OCI-LY1 (cell line): ENCODE measurements at regions not wholly inside any gene's neighbourhood (a gene's known extent, or its start where the extent isn't known, plus 50 kb on each side); places are given as distances from the start of the nearest gene placed in this dataset.

Source experiments
- H2AFZ ChIP-seq: fragments of 200-600 bp; sonication (generic), shearing (Covaris generic); 2 replicates; pipeline ENCODE4 v1.6.0; 2014; ENCODE audit warnings: antibody characterized with exemption, mild to moderate bottlenecking, low read length
- H3F3A ChIP-seq: fragments of 200-600 bp; sonication (generic), shearing (Covaris generic); 2 replicates; pipeline ENCODE4 v1.6.0; 2014; ENCODE audit warnings: mild to moderate bottlenecking, antibody characterized with exemption, low read length, moderate library complexity; ENCODE audit not compliant: insufficient read depth
- H3K27ac ChIP-seq: fragments of 200-600 bp; sonication (generic); 2 replicates; pipeline ENCODE4 v1.5.1; 2014; ENCODE audit warnings: low read length, mixed run types, mild to moderate bottlenecking, low read depth; ENCODE audit not compliant: poor library complexity, severe bottlenecking
- H3K27me3 ChIP-seq: fragments of 200-600 bp; sonication (generic); 2 replicates; pipeline ENCODE4 v1.6.0; 2014; ENCODE audit warnings: antibody characterized with exemption, mild to moderate bottlenecking, low read length, moderate library complexity; ENCODE audit not compliant: insufficient read depth
- H3K36me3 ChIP-seq: fragments of 200-600 bp; sonication (generic); 2 replicates; pipeline ENCODE4 v1.6.1; 2014; ENCODE audit warnings: mild to moderate bottlenecking, antibody characterized with exemption, low read length, moderate library complexity, mixed read lengths; ENCODE audit not compliant: insufficient read depth
- H3K4me1 ChIP-seq: fragments of 200-600 bp; sonication (generic); 2 replicates; pipeline ENCODE4 v1.5.1; 2014; ENCODE audit warnings: mild to moderate bottlenecking, low read length, moderate library complexity; ENCODE audit not compliant: insufficient read depth, severe bottlenecking
- H3K4me2 ChIP-seq: fragments of 200-600 bp; sonication (generic), shearing (Covaris generic); 2 replicates; pipeline ENCODE4 v1.6.1; 2014; ENCODE audit warnings: low read length
- H3K4me3 ChIP-seq: fragments of 200-600 bp; sonication (generic); 2 replicates; pipeline ENCODE4 v1.5.1; 2014; ENCODE audit warnings: low read length, low read depth, mild to moderate bottlenecking, mixed read lengths; ENCODE audit not compliant: poor library complexity, severe bottlenecking
- H3K79me2 ChIP-seq: fragments of 200-600 bp; shearing (Covaris generic); 2 replicates; pipeline ENCODE4 v1.6.1; 2016; ENCODE audit warnings: mixed run types, low read length, mixed read lengths; ENCODE audit not compliant: insufficient read depth
- H3K9ac ChIP-seq: fragments of 200-600 bp; sonication (generic), shearing (Covaris generic); 2 replicates; pipeline ENCODE4 v1.6.1; 2014; ENCODE audit warnings: mild to moderate bottlenecking, low read length, mixed read lengths
- H3K9me2 ChIP-seq: fragments of 200-600 bp; sonication (generic), shearing (Covaris generic); 2 replicates; pipeline ENCODE4 v1.6.1; 2014; ENCODE audit warnings: low read depth, mild to moderate bottlenecking, low read length, mixed read lengths
- H3K9me3 ChIP-seq: fragments of 200-600 bp; shearing (Covaris generic); 2 replicates; pipeline ENCODE4 v1.6.1; 2014; ENCODE audit warnings: low read length, mixed read lengths
- H4K20me1 ChIP-seq: fragments of 200-600 bp; sonication (generic), shearing (Covaris generic); 2 replicates; pipeline ENCODE4 v1.6.0; 2016; ENCODE audit warnings: mild to moderate bottlenecking, low read length; ENCODE audit not compliant: insufficient read depth
- CTCF ChIP-seq: fragments of 200-600 bp; sonication (generic), shearing (Covaris generic); IDR thresholded peaks from 2 replicates; pipeline ENCODE4 v1.5.1; 2017; ENCODE audit warnings: mild to moderate bottlenecking, antibody characterized with exemption, low read length, moderate library complexity, mixed read lengths
- EZH2 ChIP-seq: fragments of 200-600 bp; sonication (generic), shearing (Covaris generic); IDR thresholded peaks from 2 replicates; pipeline ENCODE4 v1.8.0; 2017; ENCODE audit warnings: borderline replicate concordance, mixed run types, mild to moderate bottlenecking, antibody characterized with exemption, low read length, moderate library complexity, mixed read lengths

- no peaks in the 10 kb centered on the region for H3K9me2 ChIP-seq
- no peaks in the 10 kb centered on the region for H3F3A ChIP-seq
- H3K4me2 ChIP-seq = no peak overlapping the region
- H3K9me3 ChIP-seq = no peaks in the 10 kb centered on the region
- H3K4me1 ChIP-seq = no peaks in the 10 kb centered on the region
- no peak overlapping the region for H2AFZ ChIP-seq
- H3K27ac ChIP-seq = no peak overlapping the region
- H3K27me3 ChIP-seq = no peaks in the 10 kb centered on the region
- TF ChIP-seq CTCF (no peak), EZH2 (no peak)
- H3K36me3 ChIP-seq = no peaks in the 10 kb centered on the region
- H3K9ac ChIP-seq = no peak overlapping the region
- no peaks in the 10 kb centered on the region for H4K20me1 ChIP-seq
- H3K79me2 ChIP-seq = no peaks in the 10 kb centered on the region
- H3K4me3 ChIP-seq = no peak overlapping the region
Measured at GRCh38 chr11:87399341-87399740, 361.6 kb downstream of the TMEM135 start.

- TF ChIP-seq EZH2 (no peak), CTCF (no peak)
- no peak overlapping the region for H3K4me2 ChIP-seq
Measured at GRCh38 chr11:87398931-87399330, 361.2 kb downstream of the TMEM135 start.

GRCh38 chr11:87397011-87397865 is 359.5 kb downstream of the TMEM135 start:
- H3K36me3 ChIP-seq = no peaks in the 10 kb centered on the region
- no peaks in the 10 kb centered on the region for H3K4me1 ChIP-seq
- H3K4me2 ChIP-seq = no peak overlapping the region
- H2AFZ ChIP-seq = no peak overlapping the region
- no peaks in the 10 kb centered on the region for H3F3A ChIP-seq
- no peaks in the 10 kb centered on the region for H3K9me2 ChIP-seq
- H3K27ac ChIP-seq = no peak overlapping the region
- no peaks in the 10 kb centered on the region for H3K27me3 ChIP-seq
- TF ChIP-seq EZH2 = no peak
- H4K20me1 ChIP-seq = no peaks in the 10 kb centered on the region
- H3K9me3 ChIP-seq = no peaks in the 10 kb centered on the region
- no peak overlapping the region for H3K9ac ChIP-seq
- H3K4me3 ChIP-seq = no peak overlapping the region
- no peaks in the 10 kb centered on the region for H3K79me2 ChIP-seq

More at GRCh38 chr11:87398931-87399330, 361.2 kb downstream of the TMEM135 start:
- H3K9me2 ChIP-seq = no peaks in the 10 kb centered on the region
- no peaks in the 10 kb centered on the region for H4K20me1 ChIP-seq
- H3K4me3 ChIP-seq = no peak overlapping the region
- H3K9ac ChIP-seq = no peak overlapping the region
- H2AFZ ChIP-seq = no peak overlapping the region
- H3K27me3 ChIP-seq = no peaks in the 10 kb centered on the region
- no peaks in the 10 kb centered on the region for H3K79me2 ChIP-seq
- no peaks in the 10 kb centered on the region for H3K36me3 ChIP-seq
- H3K27ac ChIP-seq = no peak overlapping the region
- no peaks in the 10 kb centered on the region for H3K4me1 ChIP-seq
- H3F3A ChIP-seq = no peaks in the 10 kb centered on the region
- H3K9me3 ChIP-seq = no peaks in the 10 kb centered on the region
